HFF-Myc (cell line): ENCODE measurements at regions not wholly inside any gene's neighbourhood (a gene's known extent, or its start where the extent isn't known, plus 50 kb on each side); places are given as distances from the start of the nearest gene placed in this dataset.

ENCODE experiments used
- DNase-seq: peaks from one replicate; pipeline ENCODE4 v3.0.0-alpha.2; 2011; ENCODE audit warnings: low read depth; ENCODE audit errors: extremely low read depth
- H3K4me3 ChIP-seq: replicated peaks from 2 replicates; pipeline ENCODE4 v1.5.1; 2011; ENCODE audit warnings: low read depth, mild to moderate bottlenecking, control low read depth, low read length
- CTCF ChIP-seq: IDR thresholded peaks from 2 replicates; pipeline ENCODE4 v1.5.1; 2012; ENCODE audit warnings: mild to moderate bottlenecking, low read depth, low read length, control low read depth; ENCODE audit errors: missing control alignments

- no peak for DNase-seq
- no peak overlapping the region for H3K4me3 ChIP-seq
- no peak for TF ChIP-seq CTCF
Measured at GRCh38 chr3:64911138-64911537, 223.3 kb upstream of the ADAMTS9 start.

- no peak for DNase-seq
- no peak overlapping the region for H3K4me3 ChIP-seq
- TF ChIP-seq CTCF, result no peak
Measured at GRCh38 chr3:64909757-64910467, 222.1 kb upstream of the ADAMTS9 start.

DNA sequence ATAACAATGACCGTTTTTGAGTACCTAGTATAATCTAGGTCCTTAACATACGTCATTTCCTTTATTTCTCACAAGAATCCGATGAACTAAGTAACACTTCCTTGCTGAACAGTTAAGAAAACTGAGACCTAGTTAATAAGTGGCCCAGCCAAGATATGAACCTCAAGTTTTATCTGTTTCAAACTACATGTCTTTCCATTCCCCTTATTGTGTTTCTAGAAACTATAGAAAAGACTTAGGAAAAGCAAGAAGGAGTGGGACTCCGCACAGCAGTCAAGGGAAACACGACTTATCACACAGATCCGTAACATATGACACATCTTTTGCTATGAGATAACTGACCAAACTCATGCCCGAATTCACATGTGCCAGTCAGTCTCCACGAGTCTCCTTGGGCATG, 221.2 kb upstream of the ADAMTS9 start:
- H3K4me3 ChIP-seq, result no peak overlapping the region
- no peak for DNase-seq
- no peak for TF ChIP-seq CTCF

GRCh38 chr3:64908251-64908685, 220.5 kb upstream of the ADAMTS9 start:
- DNase-seq, result no peak
- TF ChIP-seq CTCF, result no peak
- H3K4me3 ChIP-seq, result no peak overlapping the region

DNA sequence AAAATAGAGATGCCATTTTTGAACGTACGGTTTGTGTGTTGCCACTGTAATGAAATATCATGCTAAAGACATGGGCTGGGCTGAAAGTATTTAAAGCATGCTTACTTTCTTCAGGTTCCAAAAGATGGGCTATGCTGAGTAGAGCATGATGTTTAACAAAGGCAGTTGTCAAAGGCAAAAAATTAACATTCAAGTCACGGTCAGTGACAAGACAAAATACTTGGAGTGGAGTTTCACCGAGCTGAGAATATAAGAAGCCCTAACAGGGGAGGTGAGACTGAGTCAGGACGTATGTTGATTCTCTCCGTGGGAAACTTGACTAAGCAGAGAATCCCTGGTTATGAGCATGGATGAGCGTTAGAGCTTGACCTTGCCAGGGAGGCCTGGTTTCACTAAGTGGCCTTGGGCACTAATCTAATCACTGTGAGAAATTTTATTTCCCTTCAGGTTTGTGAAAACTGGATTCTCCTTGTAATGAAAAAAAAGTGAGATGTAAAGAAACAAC, 218.2 kb upstream of the ADAMTS9 start:
- no peak for DNase-seq
- no peak for TF ChIP-seq CTCF

GRCh38 chr3:64903006-64903405, 215.2 kb upstream of the ADAMTS9 start:
- no peak for DNase-seq
- TF ChIP-seq CTCF, result no peak
- H3K4me3 ChIP-seq, result no peak overlapping the region

More for the DNA sequence above, 218.2 kb upstream of the ADAMTS9 start:
- H3K4me3 ChIP-seq, result no peak overlapping the region
